IMR-90 (cell line): ENCODE measurements at regions not wholly inside any gene's neighbourhood (a gene's known extent, or its start where the extent isn't known, plus 50 kb on each side); places are given as distances from the start of the nearest gene placed in this dataset.

Source experiments
- ATAC-seq: fragments of 200-7000 bp; cut with Tn5 transposase; 2 replicates; pipeline ENCODE4 v1.9.1; 2020; ENCODE audit warnings: low read depth, mild to moderate bottlenecking, moderate library complexity
- BruUV-seq: library from RNA; stranded (reverse); fragments of 400-500 nt; replicated peaks from 2 replicates; lab custom pipeline; 2021; lab: Mats Ljungman, UMichigan
- CTCF ChIA-PET: fragments of 300-600 bp; formaldehyde crosslinking; extraction: SDS; loops from one replicate; lab custom pipeline; 2021; ENCODE audit warnings: antibody characterized with exemption; lab: Yijun Ruan, JAX
- POLR2A ChIA-PET: fragments of 300-600 bp; sonication (Branson Sonifier 250); formaldehyde crosslinking; loops from one replicate; lab custom pipeline; 2022; ENCODE audit warnings: antibody characterized with exemption; ENCODE audit not compliant: unreplicated experiment; lab: Charles Lee
- DNase-seq: peaks from one replicate; pipeline ENCODE4 v3.0.0; 2013
- H2AFZ ChIP-seq: replicated peaks from 2 replicates; pipeline ENCODE3; 2013; ENCODE audit warnings: low read length, mild to moderate bottlenecking; ENCODE audit not compliant: poor library complexity
- H2AK5ac ChIP-seq: 2 replicates; pipeline ENCODE4 v1.6.1; 2013; ENCODE audit warnings: low read depth, low read length, inconsistent platforms
- H2AK9ac ChIP-seq: replicated peaks from 2 replicates; pipeline ENCODE3; 2013; ENCODE audit warnings: mild to moderate bottlenecking, low read depth, low read length, moderate library complexity; ENCODE audit not compliant: poor library complexity
- H2BK120ac ChIP-seq: 2 replicates; pipeline ENCODE4 v1.6.1; 2013; ENCODE audit warnings: low read depth, low read length, inconsistent platforms
- H2BK15ac ChIP-seq: 3 replicates; pipeline ENCODE4 v1.6.1; 2013; ENCODE audit warnings: low read depth, low read length, inconsistent platforms
- H2BK20ac ChIP-seq: 2 replicates; pipeline ENCODE4 v1.6.1; 2013; ENCODE audit warnings: low read depth, mild to moderate bottlenecking, inconsistent platforms, low read length, moderate library complexity
- H2BK5ac ChIP-seq: 2 replicates; pipeline ENCODE4 v1.6.1; 2013; ENCODE audit warnings: mild to moderate bottlenecking, low read depth, low read length, inconsistent platforms; ENCODE audit not compliant: poor library complexity, severe bottlenecking
- H3K14ac ChIP-seq: replicated peaks from 2 replicates; pipeline ENCODE4 v1.6.1; 2013; ENCODE audit warnings: low read depth, low read length, inconsistent platforms
- H3K18ac ChIP-seq: 2 replicates; pipeline ENCODE4 v1.6.1; 2013; ENCODE audit warnings: low read depth, low read length, control low read depth
- H3K23ac ChIP-seq: 2 replicates; pipeline ENCODE4 v1.6.1; 2013; ENCODE audit warnings: low read depth, low read length, inconsistent platforms
- H3K27ac ChIP-seq: 2 replicates; pipeline ENCODE4 v1.5.1; 2013; ENCODE audit warnings: mild to moderate bottlenecking, control low read depth, low read length; ENCODE audit not compliant: insufficient read depth
- H3K27me3 ChIP-seq: 2 replicates; pipeline ENCODE4 v1.6.1; 2013; ENCODE audit warnings: low read length; ENCODE audit not compliant: control insufficient read depth, insufficient read depth
- H3K36me3 ChIP-seq: 2 replicates; pipeline ENCODE4 v1.6.1; 2013; ENCODE audit warnings: low read length, mixed read lengths; ENCODE audit not compliant: control insufficient read depth, insufficient read depth
- H3K4ac ChIP-seq: 2 replicates; pipeline ENCODE4 v1.6.1; 2013; ENCODE audit warnings: low read depth, low read length, inconsistent platforms
- H3K4me1 ChIP-seq: 2 replicates; pipeline ENCODE4 v1.6.1; 2013; ENCODE audit warnings: low read length, mixed read lengths; ENCODE audit not compliant: control insufficient read depth, insufficient read depth
- H3K4me2 ChIP-seq: 2 replicates; pipeline ENCODE4 v1.6.1; 2013; ENCODE audit warnings: low read depth, mild to moderate bottlenecking, control low read depth, low read length, moderate library complexity
- H3K4me3 ChIP-seq: 2 replicates; pipeline ENCODE4 v1.5.1; 2013; ENCODE audit warnings: low read depth, mild to moderate bottlenecking, control low read depth, low read length, moderate library complexity; ENCODE audit not compliant: insufficient read depth
- H3K56ac ChIP-seq: 2 replicates; pipeline ENCODE4 v1.6.1; 2013; ENCODE audit warnings: low read length, inconsistent platforms; ENCODE audit not compliant: insufficient read depth; ENCODE audit errors: extremely low read depth
- H3K79me1 ChIP-seq, 2 experiments: 2 replicates each; pipeline ENCODE4 v1.6.1; 2013; ENCODE audit warnings: low read length in 2 of 2, inconsistent platforms in 1 of 2, low read depth in 1 of 2
- H3K9ac ChIP-seq: 2 replicates; pipeline ENCODE4 v1.6.1; 2013; ENCODE audit warnings: low read depth, low read length, control low read depth
- H3K9me1 ChIP-seq: 2 replicates; pipeline ENCODE4 v1.6.1; 2013; ENCODE audit warnings: low read length, inconsistent platforms; ENCODE audit not compliant: insufficient read depth
- H3K9me3 ChIP-seq: 2 replicates; pipeline ENCODE4 v1.6.1; 2013; ENCODE audit warnings: low read length; ENCODE audit not compliant: control insufficient read depth, insufficient read depth
- H4K20me1 ChIP-seq: 2 replicates; pipeline ENCODE4 v1.6.1; 2013; ENCODE audit warnings: low read length, inconsistent platforms; ENCODE audit not compliant: insufficient read depth
- H4K5ac ChIP-seq: 2 replicates; pipeline ENCODE4 v1.6.1; 2013; ENCODE audit warnings: mild to moderate bottlenecking, low read depth, low read length, control low read depth
- H4K8ac ChIP-seq, 2 experiments: 2 replicates each; pipeline ENCODE4 v1.6.1; 2013; ENCODE audit warnings: low read depth in 2 of 2, low read length in 2 of 2, control low read depth in 1 of 2, inconsistent platforms in 1 of 2
- H4K91ac ChIP-seq: 2 replicates; pipeline ENCODE4 v1.6.1; 2013; ENCODE audit warnings: low read depth, low read length, inconsistent platforms; ENCODE audit not compliant: insufficient read depth
- BHLHE40 ChIP-seq: fragments of 150-350 bp; IDR thresholded peaks from 2 replicates; pipeline ENCODE4 v1.6.1; 2016; ENCODE audit warnings: mild to moderate bottlenecking, low read depth, low read length
- CEBPB ChIP-seq: IDR thresholded peaks from 2 replicates; pipeline ENCODE4 v1.6.1; 2012; ENCODE audit warnings: low read depth, low read length, improper control_type of control experiment
- CHD1 ChIP-seq: IDR thresholded peaks from 2 replicates; pipeline ENCODE4 v1.6.1; 2012; ENCODE audit warnings: low read depth, low read length, improper control_type of control experiment
- FOS ChIP-seq: fragments of 150-350 bp; IDR thresholded peaks from 2 replicates; pipeline ENCODE4 v1.6.1; 2016; ENCODE audit warnings: low read depth, low read length
- MAFK ChIP-seq: IDR thresholded peaks from 2 replicates; pipeline ENCODE4 v1.6.1; 2012; ENCODE audit warnings: low read depth, low read length, improper control_type of control experiment
- MXI1 ChIP-seq: IDR thresholded peaks from 2 replicates; pipeline ENCODE4 v1.6.1; 2012; ENCODE audit warnings: low read depth, mild to moderate bottlenecking, low read length, moderate library complexity, borderline replicate concordance
- NFE2L2 ChIP-seq: fragments of 150-350 bp; IDR thresholded peaks from 2 replicates; pipeline ENCODE4 v1.6.1; 2016; ENCODE audit warnings: low read depth, mild to moderate bottlenecking, low read length
- POLR2A ChIP-seq: IDR thresholded peaks from 2 replicates; pipeline ENCODE4 v1.6.1; 2012; ENCODE audit warnings: mild to moderate bottlenecking, low read depth, low read length
- RAD21 ChIP-seq: IDR thresholded peaks from 2 replicates; pipeline ENCODE4 v1.6.1; 2012; ENCODE audit warnings: low read length, improper control_type of control experiment
- RFX5 ChIP-seq: IDR thresholded peaks from 2 replicates; pipeline ENCODE4 v1.8.0; 2012; ENCODE audit warnings: low read depth, mild to moderate bottlenecking, low read length, moderate library complexity
- SMC3 ChIP-seq: fragments of 150-350 bp; IDR thresholded peaks from 2 replicates; pipeline ENCODE4 v1.6.1; 2016; ENCODE audit warnings: low read depth, mild to moderate bottlenecking, antibody characterized with exemption, low read length, moderate library complexity
- WGBS, 2 experiments: methylation state at CpG; one replicate each; pipeline versions ENCODE4 v1.1.5 to v1.1.7; 2013; ENCODE audit warnings: missing lambda C conversion rate in 2 of 2; ENCODE audit not compliant: insufficient read length in 1 of 2; ENCODE audit errors: extremely low coverage in 2 of 2; 5-methylcytosine and 5-hydroxymethylcytosine counted together
- dilution Hi-C: fragments of 300-500 bp; cut with HindIII; formaldehyde crosslinking; loops from one replicate; pipeline ENCODE4 v1.14.3; 2018; ENCODE audit warnings: low sequenced_read_pairs; ENCODE audit not compliant: unreplicated experiment
- in situ Hi-C: fragments of 300-500 bp; cut with MboI; formaldehyde crosslinking; loops from 3 replicates; pipeline ENCODE4 v1.14.3; 2019; ENCODE audit warnings: low sequenced_read_pairs, inconsistent platforms, mixed read lengths
- intact Hi-C: fragments of 100-400 bp; cut with micrococcal nuclease; formaldehyde crosslinking; loops from 2 replicates; pipeline ENCODE4 v1.10.0; 2022
- TF ChIP-seq, protein P1 (sequence below): conservative IDR thresholded peaks from 2 replicates; pipeline ENCODE4 v1.5.1; 2012; ENCODE audit warnings: mild to moderate bottlenecking, low read depth, low read length, improper control_type of control experiment
- TF ChIP-seq, protein P2 (sequence below): fragments of 150-350 bp; IDR thresholded peaks from 2 replicates; pipeline ENCODE4 v1.6.1; 2017; ENCODE audit warnings: mild to moderate bottlenecking, antibody characterized with exemption, low read length, low read depth
- TF ChIP-seq, protein P3 (sequence below): fragments of 150-350 bp; IDR thresholded peaks from 2 replicates; pipeline ENCODE4 v1.6.1; 2016; ENCODE audit warnings: low read depth, mild to moderate bottlenecking, low read length, moderate library complexity, borderline replicate concordance

GRCh38 chr1:58950897-58951296, 167.1 kb upstream of the JUN start:
- no peaks in the 10 kb centered on the region for H3K4me1 ChIP-seq
- no peak overlapping the region for H2AK9ac ChIP-seq
- H3K9me1 ChIP-seq = no peaks in the 10 kb centered on the region
- no peak overlapping the region for H3K18ac ChIP-seq
- H3K27me3 ChIP-seq = no peaks in the 10 kb centered on the region
- dilution Hi-C loops (no loop called here), intact Hi-C loops (no loop called here), in situ Hi-C loops (no loop called here)
- H3K56ac ChIP-seq = no peak overlapping the region
- H2AFZ ChIP-seq = no peak overlapping the region
- H4K5ac ChIP-seq = no peak overlapping the region
- ChIA-PET POLR2A (no interaction called here), CTCF (no interaction called here)
- no peak overlapping the region for H2BK120ac ChIP-seq
- no peak overlapping the region for H2AK5ac ChIP-seq
- no peak overlapping the region for H3K4ac ChIP-seq
- H3K9ac ChIP-seq = no peak overlapping the region
- H3K14ac ChIP-seq = no peak overlapping the region
- H2BK20ac ChIP-seq = no peak overlapping the region
- no peaks in the 10 kb centered on the region for H3K36me3 ChIP-seq
- H4K91ac ChIP-seq = no peak overlapping the region
- no peaks in the 10 kb centered on the region for H3K79me1 ChIP-seq
- no peak overlapping the region for H3K4me2 ChIP-seq
- ATAC-seq (no peak), DNase-seq (no peak)
- no peak overlapping the region for H3K4me3 ChIP-seq
- H2BK15ac ChIP-seq = no peak overlapping the region
- H3K23ac ChIP-seq = no peak overlapping the region
- H3K27ac ChIP-seq = no peak overlapping the region
- H4K20me1 ChIP-seq = no peaks in the 10 kb centered on the region
- no CpG with 5 or more reads among the region's 7 CpGs for WGBS, 2 experiments
- H4K8ac ChIP-seq = no peak overlapping the region
- no peak for TF ChIP-seq MAFK
- TF ChIP-seq, protein P1, sequence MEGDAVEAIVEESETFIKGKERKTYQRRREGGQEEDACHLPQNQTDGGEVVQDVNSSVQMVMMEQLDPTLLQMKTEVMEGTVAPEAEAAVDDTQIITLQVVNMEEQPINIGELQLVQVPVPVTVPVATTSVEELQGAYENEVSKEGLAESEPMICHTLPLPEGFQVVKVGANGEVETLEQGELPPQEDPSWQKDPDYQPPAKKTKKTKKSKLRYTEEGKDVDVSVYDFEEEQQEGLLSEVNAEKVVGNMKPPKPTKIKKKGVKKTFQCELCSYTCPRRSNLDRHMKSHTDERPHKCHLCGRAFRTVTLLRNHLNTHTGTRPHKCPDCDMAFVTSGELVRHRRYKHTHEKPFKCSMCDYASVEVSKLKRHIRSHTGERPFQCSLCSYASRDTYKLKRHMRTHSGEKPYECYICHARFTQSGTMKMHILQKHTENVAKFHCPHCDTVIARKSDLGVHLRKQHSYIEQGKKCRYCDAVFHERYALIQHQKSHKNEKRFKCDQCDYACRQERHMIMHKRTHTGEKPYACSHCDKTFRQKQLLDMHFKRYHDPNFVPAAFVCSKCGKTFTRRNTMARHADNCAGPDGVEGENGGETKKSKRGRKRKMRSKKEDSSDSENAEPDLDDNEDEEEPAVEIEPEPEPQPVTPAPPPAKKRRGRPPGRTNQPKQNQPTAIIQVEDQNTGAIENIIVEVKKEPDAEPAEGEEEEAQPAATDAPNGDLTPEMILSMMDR = no peak
- no peak for TF ChIP-seq CEBPB
- TF ChIP-seq POLR2A = no peak
- no peak for TF ChIP-seq MXI1
- TF ChIP-seq RAD21 = no peak
- no peak for TF ChIP-seq RFX5
- TF ChIP-seq NFE2L2 = no peak
- TF ChIP-seq BHLHE40 = no peak
- TF ChIP-seq, protein P2, sequence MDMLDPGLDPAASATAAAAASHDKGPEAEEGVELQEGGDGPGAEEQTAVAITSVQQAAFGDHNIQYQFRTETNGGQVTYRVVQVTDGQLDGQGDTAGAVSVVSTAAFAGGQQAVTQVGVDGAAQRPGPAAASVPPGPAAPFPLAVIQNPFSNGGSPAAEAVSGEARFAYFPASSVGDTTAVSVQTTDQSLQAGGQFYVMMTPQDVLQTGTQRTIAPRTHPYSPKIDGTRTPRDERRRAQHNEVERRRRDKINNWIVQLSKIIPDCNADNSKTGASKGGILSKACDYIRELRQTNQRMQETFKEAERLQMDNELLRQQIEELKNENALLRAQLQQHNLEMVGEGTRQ = no peak
- TF ChIP-seq, protein P3, sequence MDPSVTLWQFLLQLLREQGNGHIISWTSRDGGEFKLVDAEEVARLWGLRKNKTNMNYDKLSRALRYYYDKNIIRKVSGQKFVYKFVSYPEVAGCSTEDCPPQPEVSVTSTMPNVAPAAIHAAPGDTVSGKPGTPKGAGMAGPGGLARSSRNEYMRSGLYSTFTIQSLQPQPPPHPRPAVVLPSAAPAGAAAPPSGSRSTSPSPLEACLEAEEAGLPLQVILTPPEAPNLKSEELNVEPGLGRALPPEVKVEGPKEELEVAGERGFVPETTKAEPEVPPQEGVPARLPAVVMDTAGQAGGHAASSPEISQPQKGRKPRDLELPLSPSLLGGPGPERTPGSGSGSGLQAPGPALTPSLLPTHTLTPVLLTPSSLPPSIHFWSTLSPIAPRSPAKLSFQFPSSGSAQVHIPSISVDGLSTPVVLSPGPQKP = no peak
- TF ChIP-seq SMC3 = no peak
- no peak for TF ChIP-seq FOS
- no peak for TF ChIP-seq CHD1
- no TSS peak for BruUV-seq
- no peaks in the 10 kb centered on the region for H3K9me3 ChIP-seq
- no peak overlapping the region for H2BK5ac ChIP-seq
